Stimulated activated naive B cell treated with anti-CD40 and anti-IgM and Interleukin-4, amounts not matched to agents 10 μg/mL and 1 μg/mL and 100 μg/mL, for 72 hours (primary cell): ENCODE measurements at regions not wholly inside any gene's neighbourhood (a gene's known extent, or its start where the extent isn't known, plus 50 kb on each side); places are given as distances from the start of the nearest gene placed in this dataset.

ENCODE experiments used
- ATAC-seq, 2 donors: fragments of 150-1000 bp; cut with Tn5 transposase; replicated peaks; 2 replicates each; pipeline ENCODE4 v1.10.0; 2021; ENCODE audit warnings: moderate library complexity in 1 of 2
- DNase-seq: peaks from one replicate; pipeline ENCODE4 v3.0.0; 2021
- H3K27ac Mint-ChIP-seq: one replicate; pipeline ENCODE4 v1.8.0; 2022; ENCODE audit warnings: mild to moderate bottlenecking, mixed read lengths
- H3K27me3 Mint-ChIP-seq, 2 donors: one replicate each; pipeline ENCODE4 v1.8.0; 2022; ENCODE audit warnings: mixed read lengths in 2 of 2
- H3K36me3 Mint-ChIP-seq, 2 donors: one replicate each; pipeline ENCODE4 v1.8.0; 2022; ENCODE audit warnings: mixed read lengths in 2 of 2, mild to moderate bottlenecking in 1 of 2
- H3K4me1 Mint-ChIP-seq, 2 donors: one replicate each; pipeline ENCODE4 v1.8.0; 2022; ENCODE audit warnings: mixed read lengths in 2 of 2, mild to moderate bottlenecking in 1 of 2
- H3K4me3 Mint-ChIP-seq, 2 donors: one replicate each; pipeline ENCODE4 v1.8.0; 2022; ENCODE audit warnings: mild to moderate bottlenecking in 2 of 2, mixed read lengths in 2 of 2, moderate library complexity in 1 of 2
- H3K9me3 Mint-ChIP-seq, 2 donors: one replicate each; pipeline ENCODE4 v1.8.0; 2022; ENCODE audit warnings: mixed read lengths in 2 of 2, mild to moderate bottlenecking in 1 of 2

- Mint-ChIP-seq H3K9me3 (peaks cover 16 to 19% of the 10 kb centered on the region in 2 donors), H3K36me3 (peaks cover 0 to 3% of the 10 kb centered on the region in 2 donors), H3K4me3 (no peak overlapping the region), H3K4me1 (no peaks in the 10 kb centered on the region), H3K27me3 (peaks cover 0 to 11% of the 10 kb centered on the region in 2 donors), H3K27ac (no peak overlapping the region)
- no peak for ATAC-seq
- DNase-seq: no peak
These were observed 151.1 kb upstream of the RTL1 start for GRCh38 chr14:101054671-101055070.

GRCh38 chr14:101055106-101055662, 151.7 kb upstream of the RTL1 start:
- ATAC-seq (no peak), DNase-seq (no peak)
- H3K9me3 Mint-ChIP-seq: peaks cover 16 to 19% of the 10 kb centered on the region in 2 donors
- no peaks in the 10 kb centered on the region for H3K4me1 Mint-ChIP-seq
- H3K27ac Mint-ChIP-seq: no peak overlapping the region
- H3K4me3 Mint-ChIP-seq: no peak overlapping the region
- peaks cover 0 to 11% of the 10 kb centered on the region in 2 donors for H3K27me3 Mint-ChIP-seq
- peaks cover 0 to 3% of the 10 kb centered on the region in 2 donors for H3K36me3 Mint-ChIP-seq

GRCh38 chr14:101055776-101056374, 152.4 kb upstream of the RTL1 start:
- H3K4me1 Mint-ChIP-seq: no peaks in the 10 kb centered on the region
- peaks cover 0 to 3% of the 10 kb centered on the region in 2 donors for H3K36me3 Mint-ChIP-seq
- ATAC-seq (no peak), DNase-seq (no peak)
- no peak overlapping the region for H3K4me3 Mint-ChIP-seq
- no peak overlapping the region for H3K27ac Mint-ChIP-seq
- peaks cover under 1 to 11% of the 10 kb centered on the region in 2 donors for H3K27me3 Mint-ChIP-seq
- H3K9me3 Mint-ChIP-seq: peaks cover 16 to 19% of the 10 kb centered on the region in 2 donors

GRCh38 chr14:101056446-101056845, 152.9 kb upstream of the RTL1 start:
- H3K27me3 Mint-ChIP-seq: peaks cover 5 to 16% of the 10 kb centered on the region in 2 donors
- H3K4me1 Mint-ChIP-seq: no peaks in the 10 kb centered on the region
- H3K27ac Mint-ChIP-seq: no peak overlapping the region
- DNase-seq (no peak), ATAC-seq (no peak)
- peaks cover 19 to 22% of the 10 kb centered on the region in 2 donors for H3K9me3 Mint-ChIP-seq
- H3K36me3 Mint-ChIP-seq: peaks cover 0 to 3% of the 10 kb centered on the region in 2 donors
- no peak overlapping the region for H3K4me3 Mint-ChIP-seq

- Mint-ChIP-seq H3K27ac (no peak overlapping the region), H3K27me3 (peaks cover 5 to 23% of the 10 kb centered on the region in 2 donors)
- no peak for DNase-seq
These were observed 153.9 kb upstream of the RTL1 start for GRCh38 chr14:101057394-101057793.

GRCh38 chr14:101058571-101058970, 155.0 kb upstream of the RTL1 start:
- Mint-ChIP-seq H3K4me1 (no peaks in the 10 kb centered on the region), H3K9me3 (peaks cover 22 to 24% of the 10 kb centered on the region in 2 donors), H3K4me3 (no peak overlapping the region), H3K27ac (no peak overlapping the region), H3K27me3 (peaks cover 5 to 23% of the 10 kb centered on the region in 2 donors), H3K36me3 (peaks cover 0 to 3% of the 10 kb centered on the region in 2 donors)
- DNase-seq: no peak
- ATAC-seq: no peak

More at GRCh38 chr14:101057394-101057793, 153.9 kb upstream of the RTL1 start:
- peaks cover 22 to 24% of the 10 kb centered on the region in 2 donors for H3K9me3 Mint-ChIP-seq
- peaks cover 0 to 3% of the 10 kb centered on the region in 2 donors for H3K36me3 Mint-ChIP-seq
- H3K4me3 Mint-ChIP-seq: no peak overlapping the region
- H3K4me1 Mint-ChIP-seq: no peaks in the 10 kb centered on the region
- ATAC-seq: no peak

GRCh38 chr14:101060171-101060601, 156.7 kb upstream of the RTL1 start:
- ATAC-seq: no peak
- H3K27ac Mint-ChIP-seq: no peak overlapping the region
- H3K27me3 Mint-ChIP-seq: peaks cover 5 to 23% of the 10 kb centered on the region in 2 donors
- no peak overlapping the region for H3K4me3 Mint-ChIP-seq
- H3K36me3 Mint-ChIP-seq: peaks cover 0 to 3% of the 10 kb centered on the region in 2 donors
- H3K9me3 Mint-ChIP-seq: peaks cover 19 to 21% of the 10 kb centered on the region in 2 donors
- H3K4me1 Mint-ChIP-seq: no peaks in the 10 kb centered on the region
- DNase-seq: no peak

- Mint-ChIP-seq H3K27me3 (peaks cover 5 to 23% of the 10 kb centered on the region in 2 donors), H3K36me3 (peaks cover 0 to 3% of the 10 kb centered on the region in 2 donors), H3K27ac (no peak overlapping the region), H3K9me3 (peaks cover 17 to 18% of the 10 kb centered on the region in 2 donors), H3K4me1 (no peaks in the 10 kb centered on the region), H3K4me3 (no peak overlapping the region)
- DNase-seq: no peak
- no peak for ATAC-seq
These were observed 158.0 kb upstream of the RTL1 start for GRCh38 chr14:101061411-101062064.

GRCh38 chr14:101062065-101062450, 158.5 kb upstream of the RTL1 start:
- H3K4me3 Mint-ChIP-seq: no peak overlapping the region
- no peak for ATAC-seq
- no peaks in the 10 kb centered on the region for H3K4me1 Mint-ChIP-seq
- H3K9me3 Mint-ChIP-seq: peaks cover 17% of the 10 kb centered on the region in 2 donors
- peaks cover 0 to 3% of the 10 kb centered on the region in 2 donors for H3K36me3 Mint-ChIP-seq
- H3K27ac Mint-ChIP-seq: no peak overlapping the region
- peaks cover 5 to 23% of the 10 kb centered on the region in 2 donors for H3K27me3 Mint-ChIP-seq
- DNase-seq: no peak

- ATAC-seq: no peak
- DNase-seq: no peak
- H3K27me3 Mint-ChIP-seq: peaks cover 8 to 25% of the 10 kb centered on the region in 2 donors
- no peak overlapping the region for H3K27ac Mint-ChIP-seq
- H3K36me3 Mint-ChIP-seq: peaks cover 0 to 3% of the 10 kb centered on the region in 2 donors
- no peaks in the 10 kb centered on the region for H3K4me1 Mint-ChIP-seq
- H3K9me3 Mint-ChIP-seq: peaks cover 13 to 17% of the 10 kb centered on the region in 2 donors
- H3K4me3 Mint-ChIP-seq: no peak overlapping the region
These were observed 159.1 kb upstream of the RTL1 start for GRCh38 chr14:101062601-101063000.

GRCh38 chr14:101063121-101063520, 159.6 kb upstream of the RTL1 start:
- Mint-ChIP-seq H3K4me1 (no peaks in the 10 kb centered on the region), H3K27me3 (peaks cover 13 to 31% of the 10 kb centered on the region in 2 donors), H3K27ac (no peak overlapping the region), H3K9me3 (peaks cover 12 to 14% of the 10 kb centered on the region in 2 donors), H3K36me3 (peaks cover 0 to 3% of the 10 kb centered on the region in 2 donors), H3K4me3 (no peak overlapping the region)
- no peak for DNase-seq
- ATAC-seq: no peak

- no peak for ATAC-seq
- Mint-ChIP-seq H3K36me3 (no peaks in the 10 kb centered on the region), H3K4me1 (peaks cover 2 to 8% of the 10 kb centered on the region in 2 donors), H3K4me3 (no peak overlapping the region), H3K9me3 (peaks cover 5 to 8% of the 10 kb centered on the region in 2 donors), H3K27me3 (peaks cover 21 to 32% of the 10 kb centered on the region in 2 donors), H3K27ac (no peak overlapping the region)
- no peak for DNase-seq
These were observed 160.7 kb upstream of the RTL1 start for GRCh38 chr14:101064121-101064661.

GRCh38 chr14:101064718-101065117, 161.2 kb upstream of the RTL1 start:
- no peak for ATAC-seq
- Mint-ChIP-seq H3K27ac (no peak overlapping the region), H3K36me3 (no peaks in the 10 kb centered on the region), H3K27me3 (peaks cover 27 to 35% of the 10 kb centered on the region in 2 donors), H3K4me1 (peaks cover 2 to 9% of the 10 kb centered on the region in 2 donors), H3K4me3 (no peak overlapping the region), H3K9me3 (peaks cover 5% of the 10 kb centered on the region in 2 donors)
- no peak for DNase-seq

- Mint-ChIP-seq H3K27ac (no peak overlapping the region), H3K27me3 (peaks cover 31 to 40% of the 10 kb centered on the region in 2 donors), H3K4me3 (no peak overlapping the region), H3K9me3 (peaks cover 5% of the 10 kb centered on the region in 2 donors), H3K36me3 (no peaks in the 10 kb centered on the region), H3K4me1 (peaks cover 3 to 9% of the 10 kb centered on the region in 2 donors)
- no peak for ATAC-seq
- DNase-seq: no peak
These were observed 161.7 kb upstream of the RTL1 start for GRCh38 chr14:101065246-101065645.
